HG03378 (cell line): ENCODE measurements at regions not wholly inside any gene's neighbourhood (a gene's known extent, or its start where the extent isn't known, plus 50 kb on each side); places are given as distances from the start of the nearest gene placed in this dataset.

Source experiments
- ATAC-seq: cut with Tn5 transposase; IDR thresholded peaks from one replicate; pipeline ENCODE4 v1.9.1; 2021; ENCODE audit warnings: mild to moderate bottlenecking, moderate library complexity; ENCODE audit not compliant: unreplicated experiment

DNA sequence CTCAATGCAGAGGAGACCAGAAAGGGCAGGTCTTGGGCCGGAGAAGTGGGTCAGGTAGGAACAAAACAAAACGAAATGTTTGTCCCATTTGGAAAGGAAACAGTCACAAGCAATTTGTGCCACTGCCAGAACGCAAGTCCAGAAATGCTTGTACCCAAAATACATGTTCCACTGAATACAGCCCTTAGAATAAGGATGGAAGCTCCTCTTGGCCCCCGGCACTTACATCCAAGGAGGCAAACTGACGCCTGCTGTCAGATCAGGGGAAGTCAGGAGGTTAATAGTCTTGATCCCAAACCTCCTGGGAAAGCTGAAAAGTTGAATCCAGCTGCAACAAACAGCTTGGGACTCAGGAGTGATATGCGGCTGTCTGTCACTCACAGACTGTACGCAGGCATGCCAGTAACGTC, 75.9 kb upstream of the GALNT2 start:
- ATAC-seq = no peak

DNA sequence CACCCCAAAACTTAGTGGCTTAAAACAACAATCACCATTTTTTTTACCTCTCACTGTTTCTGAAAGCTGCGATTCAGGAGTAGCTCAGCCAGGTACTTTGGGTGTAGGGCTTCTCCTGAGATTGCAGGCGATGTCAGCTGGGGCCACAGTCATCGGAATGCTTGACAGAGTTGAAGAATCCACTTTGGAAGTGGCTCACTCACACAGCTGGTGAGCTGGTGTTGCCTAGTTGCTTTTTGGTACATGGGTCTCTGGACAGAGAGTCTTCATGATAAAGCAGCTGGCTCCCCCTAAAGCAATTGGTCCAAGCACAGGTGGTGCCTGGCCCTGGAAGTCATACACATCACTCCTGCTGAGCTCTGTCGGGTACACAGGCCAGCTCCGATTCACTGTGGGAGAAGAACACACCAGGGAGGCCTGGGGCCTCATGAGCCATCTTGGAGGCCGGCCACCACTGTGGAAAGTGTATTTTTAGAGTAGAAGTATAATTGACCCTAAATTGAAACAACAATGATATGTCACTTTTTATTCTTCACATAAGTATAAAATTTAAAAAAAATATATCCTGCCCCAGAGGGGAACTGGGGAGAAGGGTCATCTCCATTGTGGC, 75.2 kb upstream of the GALNT2 start:
- ATAC-seq = no peak

DNA sequence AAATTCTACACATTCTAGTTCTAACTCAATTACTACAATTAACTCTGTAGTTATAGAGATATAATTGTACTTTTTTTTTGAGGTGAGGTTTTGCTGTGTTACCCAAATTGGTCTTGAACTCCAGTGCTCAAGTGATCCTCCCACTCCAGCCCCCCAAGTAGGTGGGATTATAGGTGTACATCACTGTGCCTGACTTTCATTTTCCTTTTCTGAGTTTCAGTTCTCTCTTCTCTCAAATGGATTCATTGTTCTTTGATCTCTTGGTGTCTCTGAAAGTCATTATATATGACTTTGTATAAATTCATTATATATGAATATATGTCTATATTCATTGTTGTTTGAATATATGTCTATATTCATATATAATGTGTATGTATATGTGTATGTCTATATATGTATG, 74.0 kb upstream of the GALNT2 start:
- no peak for ATAC-seq

DNA sequence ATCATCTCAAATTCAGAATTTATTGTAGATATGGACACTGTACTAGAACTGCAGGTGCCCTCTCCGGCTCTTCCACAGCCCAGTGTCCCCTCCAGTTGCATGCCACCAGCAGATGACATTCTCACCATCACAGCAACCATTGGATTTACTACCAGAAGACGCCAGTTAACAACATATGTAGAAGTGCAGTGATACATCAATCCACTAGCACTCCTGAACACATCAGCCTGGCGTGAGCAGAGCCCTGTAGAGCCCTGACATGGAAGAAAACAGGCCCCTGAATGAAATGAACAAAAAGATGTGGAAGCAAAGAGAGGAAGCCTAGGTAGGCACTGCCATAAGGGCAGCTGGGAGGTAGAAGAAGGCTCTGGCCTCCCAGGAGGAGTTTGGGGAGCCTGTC, 73.1 kb upstream of the GALNT2 start:
- ATAC-seq = no peak

DNA sequence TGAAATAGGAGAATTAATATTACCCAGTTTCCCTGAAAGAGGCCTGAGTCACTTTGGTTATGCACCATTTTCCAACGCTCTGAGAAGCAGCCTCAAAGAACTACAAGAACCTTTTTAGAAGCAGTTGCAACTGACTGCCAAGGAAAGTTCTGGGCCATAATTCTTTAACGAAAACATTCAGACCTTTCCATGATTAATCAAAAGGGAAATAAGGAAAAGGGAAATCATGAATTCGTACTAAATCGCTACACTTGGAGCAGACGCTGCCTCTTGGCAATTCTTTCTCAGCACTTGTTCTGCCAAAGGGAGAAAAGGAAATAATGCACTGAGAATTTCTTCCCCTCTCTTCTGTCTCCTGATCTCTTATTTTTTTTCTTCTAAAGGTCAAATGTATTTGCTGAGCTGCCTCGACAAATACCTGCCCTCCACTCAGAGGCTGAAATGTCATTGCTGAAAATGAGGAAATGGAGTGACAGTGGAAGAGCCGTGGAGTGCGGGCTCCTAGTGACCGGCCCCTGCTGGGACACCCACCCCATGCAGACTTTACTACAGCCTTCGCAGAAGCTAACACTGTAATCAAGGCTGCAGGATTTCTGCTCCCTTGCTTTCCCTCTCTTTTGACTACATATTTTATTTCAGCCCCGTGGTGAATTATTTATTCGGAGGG, 67.9 kb upstream of the GALNT2 start:
- no peak for ATAC-seq

DNA sequence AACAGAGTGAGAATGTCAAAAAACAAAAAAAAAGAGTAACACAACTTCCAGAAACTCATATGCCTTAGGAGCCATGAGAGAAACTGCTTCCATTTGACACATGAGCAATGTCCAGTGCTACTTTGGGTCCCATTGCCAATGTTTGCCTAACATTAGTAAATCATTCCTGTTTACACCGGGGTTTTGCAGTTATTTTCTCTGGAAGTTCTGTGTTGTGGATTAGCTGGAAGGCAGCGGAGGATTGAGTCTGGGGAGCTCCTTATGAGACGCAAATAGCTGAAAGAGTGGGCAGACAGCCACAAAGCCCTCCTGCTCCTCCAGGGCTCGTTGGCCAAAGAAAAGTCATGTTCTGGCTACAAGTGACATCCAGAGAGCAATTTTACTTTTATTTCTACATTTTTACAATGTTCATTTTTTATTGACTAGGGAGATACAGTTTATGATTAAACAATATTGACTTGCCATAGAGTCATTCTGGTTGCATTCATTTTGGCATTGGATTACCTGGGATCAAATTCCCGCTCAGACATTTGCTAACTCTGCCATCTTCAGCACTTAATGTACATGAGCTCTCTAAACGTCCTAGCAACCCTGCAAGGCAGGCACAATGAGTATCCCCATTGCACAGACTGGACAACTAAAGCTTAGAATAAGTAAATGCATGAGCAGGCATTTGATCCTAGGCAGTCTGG, 66.4 kb upstream of the GALNT2 start:
- no peak for ATAC-seq

DNA sequence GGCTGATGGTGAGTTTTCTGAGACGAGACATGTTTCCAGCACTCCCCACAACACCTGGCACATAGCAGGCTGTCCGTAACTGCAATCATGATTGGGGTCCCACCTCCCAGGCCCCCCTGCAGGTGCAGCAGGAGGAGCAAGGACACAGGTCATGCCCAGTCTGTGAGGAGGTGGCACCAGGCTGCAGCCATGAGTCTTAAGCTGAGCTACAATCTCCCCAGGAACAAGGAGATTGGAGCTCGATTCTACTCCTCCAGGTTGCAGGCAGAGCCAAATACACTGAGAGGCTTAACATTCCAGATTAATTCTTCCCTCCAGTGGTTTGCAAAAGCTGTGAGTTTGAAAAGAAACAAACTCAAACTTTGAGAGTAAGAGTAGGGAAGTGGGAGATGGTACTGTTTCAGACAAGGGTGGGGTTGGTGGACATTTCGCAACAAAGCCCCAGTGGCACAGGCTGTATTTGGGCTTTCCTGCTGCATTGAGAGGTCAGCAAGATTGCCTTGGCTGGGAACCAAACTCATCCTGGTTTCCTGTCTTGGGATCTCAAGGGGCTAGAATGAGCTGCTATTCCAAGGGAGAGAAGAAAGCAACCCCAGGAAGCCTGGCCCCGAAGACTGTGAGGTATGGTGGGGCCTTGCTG, 64.8 kb upstream of the GALNT2 start:
- ATAC-seq = no peak

DNA sequence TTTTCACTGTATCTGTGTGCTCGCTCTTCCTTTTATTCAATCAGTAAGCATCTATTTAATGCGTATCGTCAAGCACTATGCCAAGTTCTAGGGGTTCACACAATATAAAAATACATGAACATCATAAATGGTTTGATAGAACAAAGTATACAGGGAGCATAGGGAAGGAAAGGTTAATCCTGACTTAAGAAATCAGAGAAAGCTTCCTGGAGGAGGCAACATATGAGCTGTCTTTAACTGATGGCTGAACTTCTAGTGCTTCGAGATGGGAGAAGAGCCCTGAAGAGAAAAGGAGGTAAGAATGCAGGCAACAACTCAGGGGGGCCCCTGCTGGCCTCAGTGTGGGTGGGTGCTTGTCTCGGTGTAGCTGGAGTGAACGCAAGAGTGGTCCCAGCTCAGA, 63.6 kb upstream of the GALNT2 start:
- no peak for ATAC-seq

DNA sequence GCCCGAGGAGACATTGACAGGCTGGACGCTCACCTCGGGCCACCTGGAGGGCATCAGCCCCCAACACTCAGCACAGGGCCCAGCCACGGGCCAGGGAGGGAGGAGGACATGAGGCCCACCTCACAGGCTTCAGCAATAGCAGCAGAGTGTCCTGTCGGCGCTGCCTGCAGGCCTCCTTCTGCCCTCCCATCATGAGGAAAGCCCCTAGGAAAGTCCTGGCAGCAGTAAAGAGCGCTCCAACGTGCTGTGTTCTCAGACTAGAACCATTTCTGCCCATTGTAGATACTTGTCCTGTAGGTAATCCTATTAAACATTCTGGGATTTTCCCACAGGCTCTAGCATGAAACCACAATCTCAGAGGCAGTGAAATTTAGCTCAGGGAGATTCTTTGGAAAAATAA, 62.0 kb upstream of the GALNT2 start:
- ATAC-seq = no peak

DNA sequence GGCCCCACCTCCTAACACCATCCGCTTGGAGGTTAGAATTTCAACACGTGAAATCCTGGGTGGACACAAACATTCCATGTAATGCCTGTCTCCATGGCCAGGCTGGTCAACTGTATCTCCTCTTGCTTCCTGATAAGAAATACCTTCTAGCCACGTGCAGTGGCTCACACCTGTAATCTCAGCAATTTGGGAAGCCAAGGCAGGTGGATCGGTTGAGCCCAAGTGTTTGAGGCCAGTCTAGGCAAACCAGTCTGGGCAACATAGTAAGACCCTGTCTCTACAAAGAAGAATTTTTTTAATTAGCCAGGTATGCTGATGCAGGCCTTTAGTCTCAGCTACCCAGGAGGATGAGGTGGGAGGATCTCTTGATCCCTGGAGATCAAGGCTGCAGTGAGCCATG, 58.3 kb upstream of the GALNT2 start:
- no peak for ATAC-seq

DNA sequence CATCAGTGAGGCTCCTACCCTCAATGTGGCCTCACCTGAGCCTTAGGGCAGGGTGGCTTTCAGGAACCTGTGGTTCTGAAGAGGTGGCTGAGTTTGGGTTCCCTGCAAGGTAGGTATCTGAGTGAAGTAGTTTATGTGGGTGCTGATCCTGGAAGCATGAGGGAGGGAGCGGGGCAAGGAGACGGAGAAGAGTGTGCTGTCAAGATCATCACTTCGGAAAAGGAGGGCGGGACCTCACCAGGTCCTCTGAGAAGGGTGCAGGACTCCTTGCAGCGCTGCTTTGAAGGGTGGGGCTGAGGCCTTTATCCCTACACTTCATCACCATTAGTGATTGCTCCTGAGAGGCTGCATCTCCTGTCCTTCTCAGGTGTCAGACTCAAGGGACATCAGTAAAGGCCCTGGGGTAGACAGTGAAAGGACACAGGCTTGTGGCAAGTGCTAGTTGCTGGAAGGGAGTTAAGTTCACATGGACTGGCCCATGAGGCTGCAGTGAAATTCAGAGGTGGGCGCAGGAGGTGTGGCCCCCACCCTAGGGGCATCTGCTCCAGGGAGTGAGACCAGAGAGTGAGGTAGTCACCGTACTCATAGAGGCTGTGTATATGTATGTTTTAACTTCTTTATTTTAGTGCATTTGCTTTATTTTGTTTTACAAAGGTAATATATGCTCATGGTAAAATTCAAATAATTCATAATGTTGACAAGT, 57.3 kb upstream of the GALNT2 start:
- ATAC-seq = no peak

DNA sequence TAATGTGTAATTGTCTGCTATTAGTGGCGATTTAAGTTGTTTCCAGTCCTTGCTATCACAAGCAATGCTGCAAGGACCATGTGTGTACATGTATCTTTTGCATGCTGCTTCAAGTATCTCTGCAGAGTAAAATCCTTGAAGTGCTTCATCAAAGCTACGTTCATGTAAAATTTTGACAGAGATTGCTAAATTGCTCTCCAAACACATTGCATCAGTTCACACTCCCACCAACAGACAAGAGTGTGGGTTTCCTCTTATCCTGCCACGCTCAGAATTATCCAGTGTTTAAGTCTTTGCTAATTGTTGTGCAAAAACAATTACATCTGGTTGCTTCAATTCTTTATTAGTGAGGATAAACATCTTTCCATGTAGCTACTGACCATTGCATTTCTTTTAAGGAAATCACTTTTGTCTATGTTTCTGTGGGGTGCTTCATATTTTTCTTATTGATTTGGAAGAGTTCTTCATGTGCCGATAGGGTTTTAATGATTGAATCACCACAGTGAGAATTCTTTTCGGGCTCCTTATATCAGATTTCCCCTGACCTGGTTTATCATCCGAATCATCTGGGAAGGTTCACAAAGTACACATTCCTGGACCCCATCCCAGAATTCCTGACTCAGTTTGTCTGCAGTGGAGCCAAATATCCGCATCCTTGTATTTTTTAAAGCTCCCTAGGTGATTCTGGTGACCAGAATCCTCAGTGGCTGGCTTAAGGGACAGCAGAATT, 56.3 kb upstream of the GALNT2 start:
- no peak for ATAC-seq

DNA sequence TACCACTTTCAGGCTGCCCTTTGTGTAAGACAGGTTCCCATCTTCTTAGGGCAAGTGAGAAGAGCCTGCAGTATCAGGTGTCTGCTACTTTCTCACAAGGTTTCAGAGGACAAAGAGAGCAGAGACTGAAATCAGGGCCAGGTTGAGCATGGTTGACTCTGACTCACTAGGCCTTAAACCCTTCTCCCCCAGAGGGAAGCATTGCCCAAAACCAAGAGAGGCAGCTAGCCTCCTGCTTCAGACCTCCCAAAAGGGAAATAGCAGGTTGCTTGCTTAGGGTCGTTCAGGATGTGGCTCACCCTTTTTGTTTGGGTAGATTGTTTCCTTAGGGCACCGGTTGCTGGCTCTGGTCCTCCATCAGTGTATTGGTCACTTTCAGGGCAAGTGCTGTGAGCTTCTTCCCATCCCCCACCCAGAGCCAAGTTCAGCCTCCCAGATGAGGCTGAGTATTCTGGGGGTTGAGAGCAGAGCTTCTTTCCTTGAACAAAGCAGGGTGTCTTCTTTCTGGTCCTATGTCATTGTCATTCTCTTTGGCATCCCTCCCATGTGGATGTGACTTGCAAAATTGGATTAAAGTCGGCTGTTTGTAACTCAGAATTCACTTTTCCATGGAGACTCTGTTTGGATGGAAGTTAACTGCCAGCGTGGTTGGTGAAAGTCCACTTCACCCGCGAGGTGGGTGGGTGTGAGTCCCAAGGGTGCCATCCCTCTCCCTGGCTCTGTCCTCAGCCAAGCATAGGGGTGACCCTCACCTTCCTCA, 55.5 kb upstream of the GALNT2 start:
- no peak for ATAC-seq

DNA sequence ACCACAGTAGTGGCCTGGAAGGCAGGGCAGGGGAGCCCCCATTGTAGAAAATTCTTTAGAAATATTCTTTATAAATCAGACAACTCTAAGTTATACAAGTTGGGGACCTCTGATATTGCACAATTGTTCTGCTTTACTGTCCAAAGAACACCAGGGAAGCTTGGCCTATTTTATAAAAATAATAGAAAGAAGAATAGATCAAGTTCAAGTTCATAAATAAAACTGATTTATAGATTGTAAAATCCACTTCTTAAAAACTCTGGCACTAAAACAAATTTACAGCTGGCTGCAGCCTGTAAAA, 55.0 kb upstream of the GALNT2 start:
- no peak for ATAC-seq

DNA sequence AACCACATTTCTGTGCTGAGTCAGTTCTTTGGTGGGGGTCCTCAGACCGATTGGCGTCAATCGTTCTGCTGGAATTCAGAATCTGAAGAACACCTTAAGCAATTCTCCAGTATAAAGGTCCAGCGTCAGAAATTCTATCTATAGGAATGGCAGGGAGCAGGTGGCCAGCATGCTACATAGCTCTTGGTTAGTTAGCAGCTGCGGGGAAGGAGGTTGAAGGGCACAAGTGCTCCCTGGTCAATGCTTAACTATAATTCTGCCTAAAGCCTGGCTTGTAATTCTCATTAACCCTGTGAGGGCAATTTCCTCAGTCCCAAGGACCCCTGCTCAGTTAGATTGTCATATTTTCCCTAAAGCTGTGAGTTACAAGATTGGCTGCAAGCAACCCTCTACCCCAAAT, 54.3 kb upstream of the GALNT2 start:
- no peak for ATAC-seq

DNA sequence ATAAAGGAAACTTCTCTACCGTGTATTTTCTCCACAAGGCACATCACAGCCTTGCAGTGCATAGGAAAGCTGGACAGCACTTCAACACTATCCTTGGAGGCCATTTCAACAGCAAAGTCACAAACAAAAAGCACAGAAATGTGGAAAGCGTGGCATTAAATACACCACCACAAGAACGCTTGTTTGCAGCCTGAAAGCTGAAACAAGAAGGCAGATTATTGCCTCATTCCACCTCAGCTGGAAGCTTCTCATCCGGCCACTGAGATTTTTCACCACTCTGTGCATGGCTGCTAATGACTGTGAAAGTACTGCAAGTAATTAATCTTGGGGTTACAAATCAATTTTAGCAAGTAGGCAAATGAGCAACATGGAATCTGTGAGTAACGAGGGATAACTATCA, 50.9 kb upstream of the GALNT2 start:
- no peak for ATAC-seq
